Ecto neural progenitor cell (in vitro differentiated cells): ENCODE measurements at regions not wholly inside any gene's neighbourhood (a gene's known extent, or its start where the extent isn't known, plus 50 kb on each side); places are given as distances from the start of the nearest gene placed in this dataset.
"Not testable (repeated sequence)": the region's sequence is repeated elsewhere in the genome, so short reads cannot be mapped to it uniquely, and the experiment has no call there.

Experiments used
- DNase-seq: peaks from one replicate; pipeline ENCODE4 v3.0.0-alpha.2; 2018; ENCODE audit warnings: low spot score

DNA sequence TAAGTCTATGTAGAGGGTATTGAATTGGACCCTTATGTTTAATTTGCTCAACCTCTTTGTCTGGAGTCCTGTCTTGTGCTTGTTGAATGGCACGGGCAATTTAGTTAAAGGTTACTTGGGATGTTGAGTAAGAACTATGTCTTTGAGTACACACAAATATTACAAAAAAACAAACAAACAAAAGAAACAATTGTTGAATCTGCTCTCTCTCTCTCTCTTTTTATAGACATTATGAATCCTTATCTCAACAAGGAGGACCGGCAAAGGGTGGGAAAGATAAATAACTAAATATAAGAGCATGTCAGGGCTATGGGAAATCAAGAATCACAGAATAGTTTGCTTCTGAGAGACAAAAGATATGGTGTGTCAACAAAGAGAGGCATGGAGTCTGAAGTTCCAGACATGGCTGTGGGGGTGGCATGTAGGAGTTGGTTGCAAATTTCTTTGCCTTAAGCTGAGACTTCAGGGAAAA is 608.6 kb downstream of the UTRN start:
- no peak for DNase-seq

DNA sequence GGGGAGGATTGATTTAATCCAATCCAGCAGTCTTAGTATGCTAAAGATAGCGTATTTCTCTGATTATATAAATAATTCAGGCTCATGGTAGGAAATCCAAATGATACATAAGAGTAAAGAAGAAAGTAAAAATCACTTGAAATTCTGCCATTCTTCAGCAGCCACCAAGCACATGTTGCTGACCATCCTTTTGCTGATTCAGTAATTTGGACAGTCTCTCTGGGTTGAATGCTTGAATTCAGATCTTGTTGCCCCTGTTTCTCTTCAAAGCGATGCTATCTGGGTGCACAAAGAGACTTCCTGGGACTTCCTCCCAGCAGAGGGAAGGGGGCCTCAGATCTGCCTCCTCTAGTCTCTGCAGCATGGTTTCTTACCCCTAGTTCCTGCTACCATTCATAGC is 609.1 kb downstream of the UTRN start:
- no peak for DNase-seq

DNA sequence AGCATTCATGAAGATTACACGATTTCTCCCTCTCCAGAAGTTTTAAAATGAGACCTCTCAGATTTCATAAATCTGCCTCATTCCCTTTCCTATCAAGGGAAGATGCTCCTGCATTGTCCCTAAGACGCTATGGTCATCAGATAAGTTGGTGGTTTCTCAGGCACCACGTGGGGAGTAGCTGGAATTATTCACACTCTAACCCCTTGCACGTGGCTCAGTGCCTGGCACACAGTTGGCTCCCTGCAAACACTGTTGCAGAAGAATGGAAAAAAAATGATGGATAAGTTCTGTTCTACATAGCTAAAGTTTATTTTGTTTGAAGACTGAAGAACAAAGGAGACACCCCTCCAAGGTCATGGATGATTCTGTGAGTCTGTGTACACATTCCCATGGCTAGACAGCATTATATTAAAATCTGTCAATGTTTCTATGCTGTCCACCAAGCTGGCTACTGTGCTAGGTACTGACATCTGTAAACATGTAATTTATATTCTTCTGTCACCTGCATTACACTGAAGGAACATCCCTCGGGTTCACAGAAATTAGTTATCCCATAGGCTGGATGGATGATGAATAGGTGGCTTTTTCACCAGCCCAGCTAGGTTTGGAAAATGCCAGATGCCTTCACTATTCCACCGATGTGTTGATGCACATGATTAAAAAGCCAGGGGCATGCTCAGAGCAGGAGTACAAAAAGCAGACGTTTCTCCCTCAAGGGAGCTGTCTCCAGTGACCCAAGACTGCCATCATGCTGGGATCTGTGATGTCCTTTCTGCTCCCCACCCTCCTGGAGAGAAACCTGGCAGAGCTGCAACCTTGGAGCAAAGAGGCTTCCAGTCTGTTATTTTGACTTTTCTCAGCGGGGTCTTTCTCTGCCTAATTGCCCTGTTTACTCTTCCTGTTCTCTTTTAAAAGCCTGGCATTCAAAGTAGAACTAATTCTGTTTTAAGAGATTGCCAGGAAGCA is 610.5 kb downstream of the UTRN start:
- DNase-seq, result no peak

DNA sequence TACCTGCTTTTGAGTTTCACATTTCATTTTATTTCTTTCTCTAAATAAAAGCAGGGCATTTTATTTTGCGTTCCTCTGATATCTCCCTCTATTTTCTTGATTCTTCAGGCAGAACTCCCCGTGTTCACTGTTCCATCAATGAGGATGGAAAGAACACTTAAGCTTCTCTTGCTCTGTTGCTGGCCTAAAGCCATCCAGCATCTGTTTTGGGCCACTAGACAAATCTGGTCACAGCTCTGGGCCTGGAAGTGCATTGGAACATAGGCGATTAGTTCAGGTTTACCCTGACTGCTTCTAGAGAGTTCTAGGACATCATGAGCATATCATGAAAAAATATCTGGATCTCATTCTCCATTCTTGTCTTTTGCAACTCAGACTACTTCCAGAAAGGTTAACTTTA is 611.2 kb downstream of the UTRN start:
- DNase-seq, result no peak

DNA sequence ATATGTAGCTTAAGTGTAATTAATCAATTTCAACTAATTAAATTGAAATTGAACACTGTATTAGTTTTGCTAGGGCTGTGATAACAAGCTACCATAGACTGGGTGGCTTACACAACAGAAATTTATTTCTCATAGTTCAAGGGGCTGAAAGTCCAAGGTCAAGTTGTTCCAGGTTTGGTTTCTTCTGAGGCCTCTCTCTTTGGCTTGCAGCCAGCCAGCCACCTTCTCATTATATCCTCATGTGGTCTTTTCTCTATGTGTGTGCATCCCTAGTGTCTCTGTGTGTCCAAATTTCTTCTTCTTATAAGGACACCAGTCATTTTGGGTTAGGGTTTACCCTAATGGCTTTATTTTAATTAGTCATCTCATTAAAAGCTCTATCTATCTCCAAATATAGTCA is 611.7 kb downstream of the UTRN start:
- DNase-seq, result no peak

DNA sequence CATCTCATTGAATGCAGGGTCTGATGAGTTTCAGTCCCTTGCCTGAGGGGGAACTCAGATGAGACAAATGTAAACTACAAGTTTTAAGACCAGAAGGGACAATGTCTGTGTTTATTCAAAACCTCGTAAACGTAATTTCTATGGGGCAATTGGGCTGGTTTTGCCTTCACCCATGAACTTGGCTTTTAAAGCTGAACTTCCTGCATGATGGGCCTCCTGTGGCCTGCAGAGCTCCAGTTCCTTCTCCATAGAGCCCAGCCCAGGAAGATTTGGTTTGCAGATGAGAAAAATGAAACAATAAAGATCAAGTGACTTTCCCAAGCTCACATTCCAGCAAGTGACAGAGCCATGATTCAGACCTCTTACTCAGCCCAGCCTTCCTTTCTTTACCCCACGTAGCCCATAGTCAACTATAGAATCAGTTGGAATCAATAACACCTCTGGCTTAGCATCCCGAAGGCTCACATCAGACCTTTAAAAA is 612.3 kb downstream of the UTRN start:
- DNase-seq, result no peak

DNA sequence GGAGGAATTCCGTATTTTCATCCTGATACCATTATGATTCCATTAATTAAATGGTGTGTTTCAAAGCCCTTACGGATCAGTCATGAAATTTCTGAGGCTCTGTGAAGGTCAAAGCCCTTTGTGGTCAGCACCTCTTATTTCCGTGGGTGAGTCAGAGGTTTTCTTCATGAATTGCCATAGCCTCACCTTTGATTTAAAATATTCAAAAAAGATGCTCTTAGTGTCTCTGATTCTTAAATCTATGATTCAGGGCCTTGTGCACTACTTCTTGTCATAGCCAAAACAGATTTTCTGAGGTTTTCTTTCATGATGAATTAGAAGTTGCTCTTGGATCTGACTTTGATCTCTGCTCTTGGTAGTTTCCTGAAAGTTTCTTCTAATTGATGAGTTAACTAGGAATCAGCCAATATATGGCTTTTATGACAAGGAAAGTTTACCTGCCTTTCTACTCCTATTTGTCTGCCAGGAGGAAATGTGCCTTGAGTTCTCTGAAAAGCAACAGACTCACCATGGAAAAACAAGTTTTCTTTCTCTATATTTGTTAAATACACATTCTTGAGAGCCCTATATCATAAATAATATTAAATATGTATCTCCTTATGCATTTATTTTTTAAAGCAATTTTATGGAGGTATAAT is 613.0 kb downstream of the UTRN start:
- no peak for DNase-seq

DNA sequence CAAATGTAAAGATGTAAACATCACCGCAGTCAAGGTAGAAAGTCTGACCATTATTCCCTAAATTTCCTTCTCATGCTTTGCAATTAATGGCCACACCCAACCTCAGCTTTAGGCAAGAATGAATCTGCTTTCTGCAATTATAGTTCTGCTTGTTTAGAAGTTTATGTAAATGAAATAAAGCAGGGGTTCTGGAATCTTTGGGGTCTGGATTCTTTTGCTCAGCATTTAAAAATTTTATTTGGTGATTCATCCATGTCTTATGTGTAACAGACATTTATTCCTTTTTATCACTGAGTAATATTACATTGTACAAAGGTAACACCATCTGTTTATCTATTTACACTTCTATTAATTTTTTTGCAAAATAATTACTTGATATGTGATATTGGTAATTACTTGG is 613.6 kb downstream of the UTRN start:
- no peak for DNase-seq

DNA sequence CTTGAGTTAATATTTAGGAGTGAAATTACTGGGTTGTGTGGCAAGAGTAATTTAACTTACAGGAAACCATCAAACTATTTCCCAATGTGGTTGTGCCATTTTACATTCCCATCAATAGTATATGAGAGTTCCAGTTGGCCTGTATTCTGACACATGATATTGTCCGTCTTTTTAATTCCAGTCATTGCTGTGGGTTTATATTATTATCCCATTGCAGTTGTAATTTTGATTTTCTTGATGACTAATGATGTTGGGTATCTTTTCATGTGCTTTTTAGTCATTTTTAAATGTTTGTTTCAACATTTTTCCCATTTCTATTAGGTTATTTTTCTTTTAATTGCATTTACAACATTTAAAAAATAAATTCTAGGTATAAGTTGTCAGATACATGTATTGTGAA is 614.0 kb downstream of the UTRN start:
- no peak for DNase-seq

DNA sequence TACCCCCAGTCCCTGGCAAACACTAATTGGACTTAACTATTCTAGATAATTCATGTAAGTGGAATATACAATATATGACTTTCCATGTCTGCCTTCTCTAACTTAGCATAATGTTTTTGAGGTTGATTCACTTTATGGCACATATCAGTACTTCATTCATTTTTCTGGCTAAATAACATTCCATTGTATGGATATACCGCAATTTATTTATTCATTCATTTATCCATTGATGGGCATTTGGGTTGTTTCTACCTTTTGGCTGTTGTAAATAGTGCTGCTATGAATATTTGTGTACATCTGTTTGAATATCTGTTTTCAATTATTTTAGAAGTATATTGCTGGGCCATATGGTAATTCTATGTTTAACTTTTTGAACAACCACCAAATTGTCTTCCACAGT is 616.3 kb downstream of the UTRN start:
- no peak for DNase-seq

DNA sequence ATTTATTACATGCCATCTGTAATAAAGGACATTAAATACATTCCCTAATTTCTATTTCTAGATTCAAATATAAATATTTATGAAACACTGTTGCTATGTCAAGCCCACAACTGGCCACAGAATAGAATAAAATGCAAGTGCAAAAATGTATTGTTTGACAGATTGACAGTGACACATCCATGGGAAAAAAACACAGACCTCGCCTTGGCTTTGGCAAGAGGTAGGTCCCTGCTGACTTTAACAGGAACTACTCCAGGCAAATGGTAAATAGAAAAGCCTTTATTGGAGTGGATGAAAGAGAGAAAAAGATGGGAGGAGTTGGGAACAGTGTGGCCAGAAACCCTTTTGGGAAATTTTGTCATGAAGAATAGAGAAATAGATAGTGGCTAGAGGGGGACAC is 622.9 kb downstream of the UTRN start:
- DNase-seq, result no peak

DNA sequence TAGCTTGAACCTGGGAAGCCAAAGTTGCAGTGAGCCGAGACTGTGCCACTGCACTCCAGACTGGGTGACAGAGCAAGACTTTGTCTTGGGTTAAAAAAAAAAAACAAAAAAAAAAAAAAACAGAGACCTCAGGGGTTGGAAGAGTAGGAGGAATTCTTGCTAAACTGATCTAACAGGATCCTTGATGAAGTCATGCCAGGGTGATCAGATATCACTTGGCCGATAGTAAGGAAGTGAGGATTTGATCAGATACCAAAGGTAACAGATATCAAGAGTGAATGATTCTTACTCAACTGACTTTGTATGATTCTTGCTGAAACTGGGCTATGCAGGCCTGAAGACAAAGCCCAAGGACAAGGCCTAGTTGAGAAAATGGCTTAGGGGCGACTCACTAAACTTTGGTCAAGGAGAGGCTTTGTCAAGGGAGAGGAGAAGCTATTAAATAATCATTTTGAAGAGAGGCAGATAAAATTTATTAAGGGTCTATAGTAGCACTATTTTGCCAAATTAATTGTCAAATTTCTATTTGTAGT is 624.7 kb downstream of the UTRN start:
- DNase-seq, result no peak

DNA sequence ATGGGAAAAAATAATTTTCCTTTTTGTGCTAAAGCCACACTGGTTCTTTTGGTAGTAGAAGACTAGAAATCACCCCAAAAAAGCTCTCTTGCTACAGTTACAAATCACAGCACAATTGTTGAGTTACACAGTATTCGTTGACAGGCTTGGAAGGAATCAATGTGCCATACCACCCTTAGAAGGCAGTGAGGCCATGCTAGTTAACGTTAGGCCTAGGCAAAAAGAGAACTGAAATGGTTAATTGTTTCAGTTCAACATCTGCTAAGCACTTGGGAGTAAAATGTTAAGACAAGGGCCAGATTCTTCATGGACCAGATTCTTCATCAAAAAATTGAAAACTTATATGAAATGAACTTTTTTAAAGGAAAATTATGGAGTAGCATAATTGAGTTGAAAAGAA is 626.2 kb downstream of the UTRN start:
- DNase-seq, result no peak

DNA sequence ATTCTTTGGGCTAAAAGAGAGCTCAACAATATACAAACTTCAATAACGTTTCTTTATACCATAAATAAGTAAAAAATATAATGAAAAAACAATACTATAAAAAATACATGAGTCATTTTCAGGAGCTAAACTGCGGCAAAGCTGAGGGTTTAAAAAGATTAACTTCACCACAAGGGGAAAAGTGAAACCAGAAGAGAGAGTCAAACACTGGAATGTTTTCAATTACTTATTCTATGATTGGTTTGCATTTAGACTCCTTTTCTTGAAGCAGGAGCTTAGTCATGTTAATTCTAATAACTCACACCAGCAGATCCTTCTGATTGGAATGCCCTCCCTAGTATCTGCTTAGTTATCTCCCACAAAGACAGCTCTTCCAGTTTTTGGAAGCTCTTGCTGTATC is 627.3 kb downstream of the UTRN start:
- no peak for DNase-seq

DNA sequence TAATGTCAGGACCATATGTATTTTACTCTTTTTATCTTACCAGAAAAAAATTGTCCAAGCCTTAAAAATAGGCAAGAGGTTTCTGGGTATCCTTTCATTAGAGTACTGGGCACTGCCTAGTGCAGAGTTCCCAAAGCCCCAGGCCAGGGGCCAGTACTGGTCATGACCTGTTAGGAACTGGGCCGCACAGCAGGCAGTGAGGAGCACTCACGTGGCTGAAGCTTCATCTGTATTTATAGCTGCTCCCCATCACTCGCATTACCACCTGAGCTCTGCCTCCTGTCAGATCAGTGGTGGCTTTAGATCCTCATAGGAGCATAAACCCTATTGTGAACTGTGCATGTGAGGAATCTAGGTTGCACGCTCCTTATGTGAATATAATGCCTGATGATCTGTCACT is 632.9 kb downstream of the UTRN start:
- no peak for DNase-seq

DNA sequence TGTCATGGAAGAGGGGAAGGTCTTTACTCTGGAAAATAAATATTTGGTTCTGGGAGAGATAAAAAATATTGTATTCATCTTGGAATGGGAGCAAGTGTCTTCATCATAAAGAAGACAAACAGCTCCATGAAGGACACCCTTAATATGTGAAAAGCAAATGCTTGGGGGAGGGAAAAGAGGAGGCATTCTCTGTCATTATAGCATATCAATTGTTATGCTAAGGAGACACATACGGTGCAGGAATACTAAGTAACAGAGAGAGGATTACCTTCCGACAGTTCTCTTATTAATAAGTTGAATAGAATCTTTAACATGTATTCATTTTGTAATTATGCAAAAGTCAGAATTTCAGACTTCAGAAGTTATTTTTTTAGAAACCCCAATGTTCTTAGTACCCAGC is 634.4 kb downstream of the UTRN start:
- no peak for DNase-seq

DNA sequence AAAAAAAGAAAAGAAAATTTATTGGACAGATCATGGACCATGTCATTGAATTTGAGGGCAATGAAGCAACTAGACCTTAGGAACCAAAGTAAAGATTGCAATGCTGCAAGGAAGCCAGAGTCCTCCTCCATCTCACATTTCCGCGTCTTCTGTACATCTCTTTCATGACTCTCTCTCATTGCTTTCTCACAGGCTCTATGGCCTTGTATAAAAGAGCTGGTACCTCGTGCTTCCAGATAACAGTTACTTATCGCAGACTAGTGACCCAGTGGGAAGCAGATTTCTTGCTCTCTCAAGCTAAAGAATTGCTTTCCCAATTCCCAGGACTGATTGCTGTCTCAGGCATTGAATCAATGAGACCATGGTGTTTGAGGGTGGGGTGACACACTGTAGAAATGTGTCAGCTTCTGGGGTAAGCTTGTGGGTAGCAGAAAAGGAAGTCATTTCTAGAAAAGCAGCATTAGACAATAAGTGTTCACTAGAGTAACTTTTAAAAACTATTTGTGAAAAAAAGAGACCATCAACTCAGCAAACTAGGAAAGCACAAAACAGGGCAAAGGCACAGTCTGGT is 635.3 kb downstream of the UTRN start:
- DNase-seq, result no peak

DNA sequence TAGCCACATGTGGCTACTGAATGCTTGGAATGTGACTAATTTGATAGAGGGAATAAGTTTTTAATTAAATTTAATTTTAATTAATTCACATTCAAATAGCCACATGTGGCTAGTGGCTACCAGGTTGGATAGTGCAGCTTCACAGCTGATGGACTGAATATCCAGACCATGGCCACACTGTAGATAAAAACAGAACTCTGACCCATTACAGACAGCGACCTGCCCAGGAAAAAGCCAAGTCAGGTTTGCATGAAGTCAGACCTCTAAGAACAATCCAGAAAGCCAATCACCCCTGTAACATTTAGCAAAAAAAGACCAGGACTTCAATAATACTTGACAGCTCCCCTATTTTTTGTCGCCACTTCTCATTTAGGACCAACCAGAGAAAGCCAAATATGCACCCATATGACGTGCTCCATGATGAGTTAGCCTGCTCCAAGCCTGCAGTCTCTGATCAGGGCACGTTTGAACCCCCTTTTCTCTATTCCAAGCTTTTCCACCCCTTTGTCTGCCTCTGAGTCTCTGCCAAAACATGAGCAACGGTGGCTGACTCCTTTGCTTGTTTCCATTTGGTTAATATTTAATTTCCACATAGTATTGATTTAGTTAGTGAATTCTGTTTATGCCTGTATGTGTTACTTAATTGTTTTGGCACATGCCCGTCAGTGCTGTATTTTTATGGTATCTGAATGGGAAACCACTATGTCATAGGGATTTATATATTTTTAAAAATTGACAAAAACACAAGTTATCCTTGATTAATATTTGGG is 636.3 kb downstream of the UTRN start:
- DNase-seq, result no peak

DNA sequence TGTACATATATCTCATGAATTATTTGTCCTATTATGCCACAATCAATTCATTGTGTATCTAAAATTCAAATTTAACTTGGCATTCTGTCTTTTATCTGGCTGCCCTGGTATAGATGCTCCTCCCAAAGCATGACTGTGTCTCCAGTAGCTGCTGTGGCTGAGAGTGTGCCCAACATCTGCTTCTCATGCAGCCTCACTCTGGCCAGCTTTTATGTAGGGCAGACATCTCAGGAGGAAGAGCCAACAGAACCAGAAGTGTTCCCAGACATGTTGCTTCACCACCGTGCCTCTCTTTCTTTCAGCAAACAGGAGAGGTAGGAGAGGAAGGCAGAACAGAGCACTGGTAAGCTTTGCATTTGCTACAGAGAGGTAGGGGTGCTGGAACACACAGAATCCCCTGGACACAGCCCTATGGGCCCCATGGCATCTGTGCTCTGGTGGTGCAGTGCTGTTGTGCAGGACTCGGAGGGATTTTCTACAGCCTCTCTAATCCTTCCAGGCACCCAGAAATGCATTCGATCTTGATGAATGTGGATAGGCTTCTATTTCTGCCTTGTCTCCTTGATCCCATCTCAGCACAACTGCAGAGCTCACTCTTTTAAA is 637.1 kb downstream of the UTRN start:
- no peak for DNase-seq

DNA sequence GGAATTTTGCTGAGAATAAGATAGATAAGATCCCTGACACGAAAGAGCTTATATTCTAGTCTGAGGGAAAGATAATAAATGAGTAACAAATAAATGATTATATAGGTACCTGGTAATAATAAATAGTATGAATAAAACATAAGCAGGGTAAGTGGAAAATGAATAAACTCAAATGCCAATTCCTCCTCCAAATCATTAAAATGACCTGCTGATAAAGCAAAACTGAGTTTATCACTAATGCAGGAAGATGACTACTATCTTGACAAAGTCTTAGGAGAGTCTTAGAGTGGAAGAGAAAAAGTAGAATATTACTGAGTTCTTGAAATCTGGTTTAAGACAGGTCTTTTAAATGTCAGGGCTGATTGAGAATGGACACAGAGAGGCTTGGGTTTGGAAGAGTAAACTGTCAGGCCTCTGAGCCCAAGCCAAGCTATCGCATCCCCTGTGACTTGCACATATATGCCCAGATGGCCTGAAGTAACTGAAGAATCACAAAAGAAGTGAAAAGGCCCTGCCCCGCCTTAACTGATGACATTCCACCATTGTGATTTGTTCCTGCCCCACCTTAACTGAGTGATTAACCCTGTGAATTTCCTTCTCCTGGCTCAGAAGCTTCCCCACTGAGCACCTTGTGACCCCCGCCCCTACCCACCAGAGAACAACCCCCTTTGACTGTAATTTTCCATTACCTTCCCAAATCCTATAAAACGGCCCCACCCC is 637.8 kb downstream of the UTRN start:
- not testable (repeated sequence) for DNase-seq

DNA sequence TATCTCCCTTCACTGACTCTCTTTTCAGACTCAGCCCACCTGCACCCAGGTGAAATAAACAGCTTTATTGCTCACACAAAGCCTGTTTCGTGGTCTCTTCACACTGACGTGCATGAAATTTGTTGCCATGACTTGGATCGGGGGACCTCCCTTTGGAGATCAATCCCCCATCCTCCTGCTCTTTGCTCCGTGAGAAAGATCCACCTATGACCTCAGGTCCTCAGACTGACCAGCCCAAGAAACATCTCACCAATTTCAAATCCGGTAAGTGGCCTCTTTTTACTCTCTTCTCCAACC is 638.3 kb downstream of the UTRN start:
- DNase-seq, result not testable (repeated sequence)
